H1 (cell line): ENCODE measurements at regions not wholly inside any gene's neighbourhood (a gene's known extent, or its start where the extent isn't known, plus 50 kb on each side); places are given as distances from the start of the nearest gene placed in this dataset.

Experiments used
- NANOG ChIP-seq: IDR thresholded peaks from 2 replicates; pipeline ENCODE4 v1.6.1; 2011; ENCODE audit warnings: low read length, low read depth, mild to moderate bottlenecking, inconsistent platforms; ENCODE audit not compliant: insufficient read depth, poor library complexity, severe bottlenecking
- RBBP5 ChIP-seq: IDR thresholded peaks from 2 replicates; pipeline ENCODE4 v1.7.1; 2012; ENCODE audit warnings: low read depth, mild to moderate bottlenecking, inconsistent platforms, low read length, moderate library complexity, borderline replicate concordance
- TAF1 ChIP-seq: IDR thresholded peaks from 2 replicates; pipeline ENCODE4 v1.6.1; 2011; ENCODE audit warnings: mild to moderate bottlenecking, low read depth, low read length
- TF ChIP-seq, protein P1 (sequence below): IDR thresholded peaks from 2 replicates; pipeline ENCODE4 v1.6.1; 2012; ENCODE audit warnings: low read length, inconsistent platforms
- TF ChIP-seq, protein P2 (sequence below): IDR thresholded peaks from 2 replicates; pipeline ENCODE4 v1.6.1; 2012; ENCODE audit warnings: inconsistent platforms

DNA sequence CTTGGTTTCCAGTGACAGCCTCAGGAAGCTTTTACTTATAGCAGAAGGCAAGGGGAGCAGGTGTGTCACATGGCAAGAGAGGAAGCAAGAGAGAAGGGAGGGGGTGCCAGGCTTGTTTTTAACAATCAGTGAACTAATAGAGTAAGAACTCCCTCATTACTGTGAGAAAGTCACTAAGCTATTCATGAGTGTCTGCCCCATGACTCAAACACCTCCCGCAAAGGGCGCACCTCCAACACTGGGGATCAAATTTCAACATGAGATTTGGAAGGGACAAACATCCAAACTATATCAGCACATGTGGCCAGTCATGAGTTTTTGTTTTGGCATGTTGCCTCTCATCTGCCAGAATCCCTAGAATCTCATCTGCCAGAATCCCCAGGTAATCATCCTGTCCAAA lies 183.5 kb upstream of the C1QTNF7 start:
- TF ChIP-seq, protein P1, sequence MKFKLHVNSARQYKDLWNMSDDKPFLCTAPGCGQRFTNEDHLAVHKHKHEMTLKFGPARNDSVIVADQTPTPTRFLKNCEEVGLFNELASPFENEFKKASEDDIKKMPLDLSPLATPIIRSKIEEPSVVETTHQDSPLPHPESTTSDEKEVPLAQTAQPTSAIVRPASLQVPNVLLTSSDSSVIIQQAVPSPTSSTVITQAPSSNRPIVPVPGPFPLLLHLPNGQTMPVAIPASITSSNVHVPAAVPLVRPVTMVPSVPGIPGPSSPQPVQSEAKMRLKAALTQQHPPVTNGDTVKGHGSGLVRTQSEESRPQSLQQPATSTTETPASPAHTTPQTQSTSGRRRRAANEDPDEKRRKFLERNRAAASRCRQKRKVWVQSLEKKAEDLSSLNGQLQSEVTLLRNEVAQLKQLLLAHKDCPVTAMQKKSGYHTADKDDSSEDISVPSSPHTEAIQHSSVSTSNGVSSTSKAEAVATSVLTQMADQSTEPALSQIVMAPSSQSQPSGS = no peak
- TF ChIP-seq RBBP5 (no peak), NANOG (no peak), TAF1 (no peak)
- TF ChIP-seq, protein P2, sequence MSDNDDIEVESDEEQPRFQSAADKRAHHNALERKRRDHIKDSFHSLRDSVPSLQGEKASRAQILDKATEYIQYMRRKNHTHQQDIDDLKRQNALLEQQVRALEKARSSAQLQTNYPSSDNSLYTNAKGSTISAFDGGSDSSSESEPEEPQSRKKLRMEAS = no peak
